Activated CD4-positive, alpha-beta memory T cell treated with anti-CD3 and anti-CD28 coated beads, Interleukin-2, amount 10 ng/mL, durations not matched to agents 7 days and 5 days (primary cell): ENCODE measurements at regions not wholly inside any gene's neighbourhood (a gene's known extent, or its start where the extent isn't known, plus 50 kb on each side); places are given as distances from the start of the nearest gene placed in this dataset.
"Not testable (repeated sequence)": the region's sequence is repeated elsewhere in the genome, so short reads cannot be mapped to it uniquely, and the experiment has no call there.

ENCODE experiments used
- CTCF ChIA-PET: fragments of 350-600 bp; sonication (Branson Sonifier 250); formaldehyde crosslinking; loops from one replicate; lab custom pipeline; 2021; ENCODE audit warnings: antibody characterized with exemption, inconsistent platforms; lab: Charles Lee
- POLR2A ChIA-PET: fragments of 350-600 bp; sonication (Branson Sonifier 250); formaldehyde crosslinking; loops from one replicate; lab custom pipeline; 2021; ENCODE audit warnings: antibody characterized with exemption; lab: Charles Lee
- DNase-seq: peaks from one replicate; pipeline ENCODE4 v3.0.0-alpha.2; 2020
- H3K27ac Mint-ChIP-seq: one replicate; pipeline ENCODE4 v1.8.0; 2021; ENCODE audit warnings: mild to moderate bottlenecking, mixed read lengths
- H3K27me3 Mint-ChIP-seq: one replicate; pipeline ENCODE4 v1.8.0; 2021; ENCODE audit warnings: mixed read lengths
- H3K36me3 Mint-ChIP-seq: one replicate; pipeline ENCODE4 v1.8.0; 2021; ENCODE audit warnings: low read depth, mixed read lengths
- H3K4me1 Mint-ChIP-seq: one replicate; pipeline ENCODE4 v1.8.0; 2021; ENCODE audit warnings: mixed read lengths
- H3K4me3 Mint-ChIP-seq: one replicate; pipeline ENCODE4 v1.8.0; 2021; ENCODE audit warnings: mild to moderate bottlenecking, mixed read lengths
- H3K9me3 Mint-ChIP-seq: one replicate; pipeline ENCODE4 v1.8.0; 2021; ENCODE audit warnings: mixed read lengths

- no peaks in the 10 kb centered on the region for H3K4me1 Mint-ChIP-seq
Measured at GRCh38 chr3:75342425-75342824, 321.7 kb upstream of the FRG2C start.

GRCh38 chr3:75350536-75350935, 313.6 kb upstream of the FRG2C start:
- H3K36me3 Mint-ChIP-seq, CTCF ChIA-PET, H3K27me3 Mint-ChIP-seq, H3K27ac Mint-ChIP-seq, POLR2A ChIA-PET, H3K9me3 Mint-ChIP-seq, DNase-seq, H3K4me1 Mint-ChIP-seq, H3K4me3 Mint-ChIP-seq: not testable (repeated sequence)

More at GRCh38 chr3:75342425-75342824, 321.7 kb upstream of the FRG2C start:
- DNase-seq, result no peak
- ChIA-PET POLR2A (no interaction called here), CTCF (no interaction called here)
- H3K27me3 Mint-ChIP-seq, result no peaks in the 10 kb centered on the region
- H3K27ac Mint-ChIP-seq, result no peak overlapping the region
- H3K4me3 Mint-ChIP-seq, result no peak overlapping the region
- H3K9me3 Mint-ChIP-seq, result no peaks in the 10 kb centered on the region
- no peaks in the 10 kb centered on the region for H3K36me3 Mint-ChIP-seq

DNA sequence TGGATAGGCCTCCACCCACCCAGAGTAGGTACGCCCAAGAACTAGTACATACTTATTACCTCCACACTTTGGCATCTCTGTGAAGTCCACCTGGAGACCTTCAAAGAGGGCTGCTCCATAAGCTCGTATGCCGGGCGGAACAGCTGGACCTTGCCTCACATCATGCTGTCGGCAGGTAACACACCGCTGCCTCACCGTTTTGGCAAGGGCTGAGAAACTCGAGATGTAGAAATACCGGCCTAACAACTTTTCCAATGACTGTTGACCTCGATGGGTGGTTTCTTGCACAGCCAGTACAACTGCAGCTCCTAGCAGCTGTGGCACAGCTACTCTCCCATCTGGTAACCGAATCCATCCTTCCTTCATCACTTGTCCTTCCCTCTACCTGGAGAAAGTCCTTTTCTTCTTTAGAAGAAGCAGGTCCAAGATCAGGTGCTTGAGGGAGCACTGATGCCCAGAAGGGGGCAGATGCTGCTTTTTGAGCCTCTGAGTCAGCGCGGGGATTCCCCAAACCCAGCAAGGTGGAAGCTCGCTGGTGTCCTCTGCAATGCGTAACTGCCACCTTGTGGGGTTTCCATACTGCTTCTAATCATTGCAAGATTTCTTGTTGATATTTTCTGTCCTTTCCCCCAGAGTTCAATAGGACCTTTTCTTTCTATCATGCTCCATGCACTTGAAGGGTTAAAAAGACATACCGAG, 301.9 kb upstream of the FRG2C start:
- H3K27me3 Mint-ChIP-seq, H3K4me3 Mint-ChIP-seq, CTCF ChIA-PET, H3K4me1 Mint-ChIP-seq, H3K36me3 Mint-ChIP-seq, H3K27ac Mint-ChIP-seq, POLR2A ChIA-PET, H3K9me3 Mint-ChIP-seq: not testable (repeated sequence)
- DNase-seq, result peak; percentile 38

- H3K36me3 Mint-ChIP-seq, DNase-seq, H3K4me1 Mint-ChIP-seq, H3K27ac Mint-ChIP-seq, CTCF ChIA-PET, POLR2A ChIA-PET, H3K27me3 Mint-ChIP-seq, H3K9me3 Mint-ChIP-seq, H3K4me3 Mint-ChIP-seq: not testable (repeated sequence)
Measured at GRCh38 chr3:75372964-75373363, 291.2 kb upstream of the FRG2C start.

DNA sequence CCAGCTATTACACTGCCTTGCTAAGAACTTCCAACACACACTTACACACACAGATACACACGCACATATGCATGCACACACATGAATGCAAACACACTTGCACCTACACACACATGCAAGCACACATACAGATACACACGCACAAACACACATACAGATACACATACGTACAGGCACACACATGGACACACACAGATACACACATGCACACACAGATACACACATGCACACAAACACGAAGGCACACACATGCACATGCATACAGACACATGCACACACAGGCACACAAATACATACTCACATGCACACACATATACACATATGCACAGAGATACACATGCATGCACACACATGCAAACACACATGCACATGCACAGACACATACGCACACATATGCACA, 284.3 kb upstream of the FRG2C start:
- H3K4me3 Mint-ChIP-seq, H3K4me1 Mint-ChIP-seq, POLR2A ChIA-PET, CTCF ChIA-PET, H3K27ac Mint-ChIP-seq, DNase-seq, H3K27me3 Mint-ChIP-seq, H3K36me3 Mint-ChIP-seq: not testable (repeated sequence)
- peaks cover 20% of the 10 kb centered on the region for H3K9me3 Mint-ChIP-seq

DNA sequence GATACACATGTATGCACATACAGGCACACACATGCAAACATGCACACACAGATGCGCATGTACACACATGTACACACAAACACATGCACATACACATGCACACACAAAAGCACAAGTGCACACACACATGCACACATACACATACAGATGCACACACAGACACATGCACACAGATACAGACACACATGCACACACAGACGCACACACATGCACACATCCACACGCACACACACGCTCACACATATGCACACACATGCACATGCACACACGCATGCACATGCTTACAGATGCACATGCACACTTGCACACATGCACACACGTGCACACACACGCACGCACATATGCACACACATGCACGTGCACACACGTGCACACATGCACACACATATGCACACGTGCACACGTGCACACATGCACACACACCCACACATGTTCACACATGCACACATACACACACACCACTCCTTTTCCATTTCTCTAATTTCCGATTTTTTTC, 283.8 kb upstream of the FRG2C start:
- Mint-ChIP-seq H3K9me3 (peaks cover 20% of the 10 kb centered on the region), H3K27ac (no peak overlapping the region), H3K4me3 (no peak overlapping the region), H3K4me1 (no peaks in the 10 kb centered on the region), H3K27me3 (no peaks in the 10 kb centered on the region), H3K36me3 (peaks cover 5% of the 10 kb centered on the region)
- POLR2A ChIA-PET, result no interaction called here
- no peak for DNase-seq
- CTCF ChIA-PET, result no interaction called here

GRCh38 chr3:75384016-75384415, 280.1 kb upstream of the FRG2C start:
- H3K4me3 Mint-ChIP-seq, DNase-seq, H3K4me1 Mint-ChIP-seq, H3K36me3 Mint-ChIP-seq, H3K27ac Mint-ChIP-seq, POLR2A ChIA-PET, H3K27me3 Mint-ChIP-seq, CTCF ChIA-PET: not testable (repeated sequence)
- H3K9me3 Mint-ChIP-seq, result peaks cover 16% of the 10 kb centered on the region

DNA sequence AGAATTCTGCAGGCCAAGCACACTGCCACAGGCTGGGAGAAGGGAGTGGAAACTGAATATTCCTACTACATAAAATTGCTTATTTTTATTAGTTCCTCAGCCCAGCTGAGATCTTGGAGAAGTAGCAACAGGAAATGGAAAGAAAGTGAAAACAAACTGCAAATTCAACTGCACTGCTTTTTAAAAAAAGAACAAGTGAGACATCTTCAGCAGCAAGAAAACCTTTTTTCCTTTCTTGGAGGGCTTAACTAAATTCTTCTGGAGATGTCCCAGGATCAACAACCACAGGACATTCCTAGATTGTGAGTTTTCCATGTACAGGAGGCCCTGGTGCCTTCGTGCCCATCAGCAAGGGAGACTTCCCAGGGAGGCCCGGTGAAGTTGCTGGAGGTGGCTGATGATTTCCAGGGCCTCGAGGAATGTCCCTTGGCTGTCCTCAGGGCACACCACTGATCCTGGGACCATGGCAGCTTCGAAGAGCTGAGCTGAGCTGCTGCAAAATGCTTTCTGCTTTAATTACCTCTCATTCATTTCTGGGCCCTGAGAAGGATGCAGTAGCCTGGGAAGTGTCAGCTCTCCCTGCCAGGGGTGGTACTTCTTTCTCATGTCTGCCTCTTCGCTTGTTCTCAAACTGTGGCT, 275.5 kb upstream of the FRG2C start:
- H3K4me3 Mint-ChIP-seq, result not testable (repeated sequence)

DNA sequence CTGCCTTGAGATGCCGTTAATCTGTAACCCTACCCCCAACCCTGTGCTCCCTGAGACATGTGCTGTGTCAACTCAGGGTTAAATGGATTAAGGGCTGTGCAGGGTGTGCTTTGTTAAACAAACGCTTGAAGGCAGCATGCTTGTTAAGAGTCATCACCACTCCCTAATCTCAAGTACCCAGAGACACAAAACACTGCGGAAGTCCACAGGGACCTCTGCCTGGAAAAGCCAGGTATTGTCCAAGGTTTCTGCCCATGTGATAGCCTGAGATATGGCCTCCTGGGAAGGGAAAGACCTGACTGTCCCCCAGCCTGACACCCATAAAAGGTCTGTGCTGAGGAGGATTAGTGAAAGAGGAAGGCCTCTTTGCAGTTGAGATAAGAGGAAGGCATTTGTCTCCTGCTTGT, 270.8 kb upstream of the FRG2C start:
- CTCF ChIA-PET, H3K36me3 Mint-ChIP-seq, H3K9me3 Mint-ChIP-seq, H3K27ac Mint-ChIP-seq, POLR2A ChIA-PET, DNase-seq, H3K4me3 Mint-ChIP-seq, H3K4me1 Mint-ChIP-seq, H3K27me3 Mint-ChIP-seq: not testable (repeated sequence)

More for the DNA sequence above, 275.5 kb upstream of the FRG2C start:
- H3K4me1 Mint-ChIP-seq, H3K36me3 Mint-ChIP-seq, H3K27ac Mint-ChIP-seq, CTCF ChIA-PET, H3K9me3 Mint-ChIP-seq, H3K27me3 Mint-ChIP-seq, POLR2A ChIA-PET, DNase-seq: not testable (repeated sequence)

- H3K4me1 Mint-ChIP-seq, H3K27me3 Mint-ChIP-seq, H3K9me3 Mint-ChIP-seq, H3K4me3 Mint-ChIP-seq, DNase-seq, POLR2A ChIA-PET, CTCF ChIA-PET, H3K27ac Mint-ChIP-seq, H3K36me3 Mint-ChIP-seq: not testable (repeated sequence)
Measured at GRCh38 chr3:75394102-75394501, 270.0 kb upstream of the FRG2C start.

GRCh38 chr3:75394562-75395360, 269.4 kb upstream of the FRG2C start:
- POLR2A ChIA-PET, DNase-seq, H3K27me3 Mint-ChIP-seq, H3K27ac Mint-ChIP-seq, H3K36me3 Mint-ChIP-seq, CTCF ChIA-PET, H3K9me3 Mint-ChIP-seq, H3K4me1 Mint-ChIP-seq, H3K4me3 Mint-ChIP-seq: not testable (repeated sequence)

GRCh38 chr3:75395580-75396315, 268.4 kb upstream of the FRG2C start:
- Mint-ChIP-seq H3K36me3 (no peaks in the 10 kb centered on the region), H3K27me3 (no peaks in the 10 kb centered on the region), H3K27ac (no peak overlapping the region), H3K4me1 (no peaks in the 10 kb centered on the region), H3K4me3 (no peak overlapping the region), H3K9me3 (no peaks in the 10 kb centered on the region)
- ChIA-PET CTCF (no interaction called here), POLR2A (no interaction called here)
- no peak for DNase-seq

DNA sequence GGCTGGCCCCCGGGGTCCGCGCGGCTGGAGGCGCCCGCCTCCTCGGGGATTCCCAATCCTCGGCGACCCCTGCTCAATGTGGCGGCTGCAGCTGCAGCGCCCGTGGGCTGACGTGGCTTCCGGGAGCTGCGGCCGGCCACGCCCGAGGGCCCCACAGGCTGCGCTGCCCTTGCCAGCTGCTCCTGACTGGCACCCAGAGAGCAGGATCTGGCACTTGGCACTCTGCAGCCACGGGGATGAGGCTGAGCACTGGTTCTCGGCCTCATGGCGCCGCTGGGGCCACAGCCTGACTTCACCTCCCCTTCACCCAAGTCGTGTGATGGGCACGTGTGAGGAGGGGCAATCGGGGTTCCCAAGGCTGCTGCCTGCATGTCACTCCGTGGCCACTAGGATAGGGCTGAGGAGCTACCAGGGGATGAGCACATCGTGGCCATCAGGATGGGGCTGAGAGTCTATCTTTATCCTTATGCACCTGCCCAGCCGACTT, 267.8 kb upstream of the FRG2C start:
- Mint-ChIP-seq H3K9me3 (no peaks in the 10 kb centered on the region), H3K36me3 (no peaks in the 10 kb centered on the region), H3K27me3 (no peaks in the 10 kb centered on the region), H3K4me3 (no peak overlapping the region), H3K27ac (no peak overlapping the region), H3K4me1 (no peaks in the 10 kb centered on the region)
- ChIA-PET POLR2A (no interaction called here), CTCF (no interaction called here)
- no peak for DNase-seq
